Uterus (tissue), 2 donors: ENCODE measurements at regions not wholly inside any gene's neighbourhood (a gene's known extent, or its start where the extent isn't known, plus 50 kb on each side); places are given as distances from the start of the nearest gene placed in this dataset.

Experiments used
- POLR2A ChIP-seq, 2 donors: fragments of 450-650 bp; IDR thresholded peaks; one replicate each; pipeline ENCODE4 v1.6.1; 2016; ENCODE audit warnings: antibody characterized with exemption in 2 of 2, mild to moderate bottlenecking in 1 of 2, moderate library complexity in 1 of 2
- TF ChIP-seq, protein P1 (sequence below), 4 experiments: fragments of 200-600 bp in 2 of 4; fragments of 450-650 bp in 2 of 4; sonication (generic) in 2 of 4; IDR thresholded peaks; one replicate each; pipeline ENCODE4 v1.5.1; 2016 to 2019; ENCODE audit warnings: antibody characterized with exemption in 4 of 4, mild to moderate bottlenecking in 2 of 4, moderate library complexity in 1 of 4

GRCh38 chr15:26365077-26365476 is 407.8 kb downstream of the GABRB3 start:
- TF ChIP-seq, protein P1, sequence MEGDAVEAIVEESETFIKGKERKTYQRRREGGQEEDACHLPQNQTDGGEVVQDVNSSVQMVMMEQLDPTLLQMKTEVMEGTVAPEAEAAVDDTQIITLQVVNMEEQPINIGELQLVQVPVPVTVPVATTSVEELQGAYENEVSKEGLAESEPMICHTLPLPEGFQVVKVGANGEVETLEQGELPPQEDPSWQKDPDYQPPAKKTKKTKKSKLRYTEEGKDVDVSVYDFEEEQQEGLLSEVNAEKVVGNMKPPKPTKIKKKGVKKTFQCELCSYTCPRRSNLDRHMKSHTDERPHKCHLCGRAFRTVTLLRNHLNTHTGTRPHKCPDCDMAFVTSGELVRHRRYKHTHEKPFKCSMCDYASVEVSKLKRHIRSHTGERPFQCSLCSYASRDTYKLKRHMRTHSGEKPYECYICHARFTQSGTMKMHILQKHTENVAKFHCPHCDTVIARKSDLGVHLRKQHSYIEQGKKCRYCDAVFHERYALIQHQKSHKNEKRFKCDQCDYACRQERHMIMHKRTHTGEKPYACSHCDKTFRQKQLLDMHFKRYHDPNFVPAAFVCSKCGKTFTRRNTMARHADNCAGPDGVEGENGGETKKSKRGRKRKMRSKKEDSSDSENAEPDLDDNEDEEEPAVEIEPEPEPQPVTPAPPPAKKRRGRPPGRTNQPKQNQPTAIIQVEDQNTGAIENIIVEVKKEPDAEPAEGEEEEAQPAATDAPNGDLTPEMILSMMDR (IDR thresholded peaks at IDR 0.05), result no peak
- TF ChIP-seq POLR2A (IDR thresholded peaks at IDR 0.05), result no peak
